IPS-20b (cell line): ENCODE measurements at regions not wholly inside any gene's neighbourhood (a gene's known extent, or its start where the extent isn't known, plus 50 kb on each side); places are given as distances from the start of the nearest gene placed in this dataset.

Experiments used
- H3K27ac ChIP-seq: one replicate; pipeline ENCODE4 v1.5.1; 2013; ENCODE audit warnings: low read length
- H3K27me3 ChIP-seq: 2 replicates; pipeline ENCODE4 v1.6.1; 2013; ENCODE audit warnings: mild to moderate bottlenecking, low read length, inconsistent platforms; ENCODE audit not compliant: insufficient read depth
- H3K36me3 ChIP-seq: 2 replicates; pipeline ENCODE4 v1.6.1; 2013; ENCODE audit warnings: low read depth, mild to moderate bottlenecking, inconsistent platforms, low read length, moderate library complexity; ENCODE audit not compliant: insufficient read depth
- H3K4me1 ChIP-seq: 2 replicates; pipeline ENCODE4 v1.6.1; 2013; ENCODE audit warnings: mild to moderate bottlenecking, control low read depth, inconsistent platforms, low read length, moderate library complexity; ENCODE audit not compliant: insufficient read depth
- H3K4me3 ChIP-seq: 2 replicates; pipeline ENCODE4 v1.5.1; 2013; ENCODE audit warnings: mild to moderate bottlenecking, low read length, inconsistent platforms
- H3K9ac ChIP-seq: 2 replicates; pipeline ENCODE4 v1.6.1; 2013; ENCODE audit warnings: low read depth, mild to moderate bottlenecking, inconsistent platforms, low read length, moderate library complexity
- H3K9me3 ChIP-seq: 2 replicates; pipeline ENCODE4 v1.6.1; 2013; ENCODE audit warnings: mild to moderate bottlenecking, low read depth, low read length, inconsistent platforms; ENCODE audit not compliant: insufficient read depth

DNA sequence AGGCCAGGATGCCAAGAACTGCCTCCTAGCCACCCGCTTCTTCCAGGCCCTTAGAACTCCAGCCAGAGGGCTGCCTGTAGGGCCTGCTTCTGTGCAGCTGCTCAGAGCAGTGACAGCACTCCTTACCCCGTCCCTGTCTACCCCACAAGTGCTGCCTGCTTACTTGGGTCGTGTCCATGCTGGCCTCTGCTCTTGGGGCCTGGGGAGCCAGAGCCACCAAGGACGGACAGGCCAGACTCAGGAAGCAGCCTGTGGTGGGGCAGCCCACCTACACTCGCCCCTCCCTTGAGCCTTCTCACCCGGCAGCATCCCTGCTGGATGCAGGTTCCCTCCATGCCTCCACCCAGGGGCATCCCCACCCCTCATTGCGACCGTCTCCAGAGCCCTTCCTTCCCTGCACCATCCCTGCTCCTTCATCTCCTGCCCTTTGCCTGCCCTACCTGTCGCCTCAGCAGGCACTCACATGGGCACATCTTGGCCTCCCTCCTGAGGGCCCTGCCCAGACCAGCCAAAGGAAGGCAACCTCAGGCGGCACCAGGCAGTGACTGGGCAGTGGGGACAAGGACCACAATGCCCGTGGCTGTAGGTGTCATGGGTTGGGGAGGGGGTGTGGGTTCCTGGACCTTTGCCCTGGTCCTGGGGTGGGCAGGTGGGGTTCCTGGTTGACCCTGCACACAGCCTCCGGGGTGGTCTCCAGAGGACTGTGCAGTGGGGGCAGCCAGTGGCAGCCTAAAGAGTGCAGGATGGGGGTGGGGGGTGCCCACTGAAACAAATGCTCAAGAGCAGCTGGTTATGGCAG is 78.0 kb upstream of the TNS3 start:
- Histone ChIP-seq H3K4me1 (no peaks in the 10 kb centered on the region; the same call in 1 of the 2 replicates), H3K36me3 (no peaks in the 10 kb centered on the region), H3K4me3 (no peak overlapping the region), H3K9me3 (no peaks in the 10 kb centered on the region), H3K27me3 (no peaks in the 10 kb centered on the region), H3K9ac (no peak overlapping the region), H3K27ac (no peak overlapping the region)

DNA sequence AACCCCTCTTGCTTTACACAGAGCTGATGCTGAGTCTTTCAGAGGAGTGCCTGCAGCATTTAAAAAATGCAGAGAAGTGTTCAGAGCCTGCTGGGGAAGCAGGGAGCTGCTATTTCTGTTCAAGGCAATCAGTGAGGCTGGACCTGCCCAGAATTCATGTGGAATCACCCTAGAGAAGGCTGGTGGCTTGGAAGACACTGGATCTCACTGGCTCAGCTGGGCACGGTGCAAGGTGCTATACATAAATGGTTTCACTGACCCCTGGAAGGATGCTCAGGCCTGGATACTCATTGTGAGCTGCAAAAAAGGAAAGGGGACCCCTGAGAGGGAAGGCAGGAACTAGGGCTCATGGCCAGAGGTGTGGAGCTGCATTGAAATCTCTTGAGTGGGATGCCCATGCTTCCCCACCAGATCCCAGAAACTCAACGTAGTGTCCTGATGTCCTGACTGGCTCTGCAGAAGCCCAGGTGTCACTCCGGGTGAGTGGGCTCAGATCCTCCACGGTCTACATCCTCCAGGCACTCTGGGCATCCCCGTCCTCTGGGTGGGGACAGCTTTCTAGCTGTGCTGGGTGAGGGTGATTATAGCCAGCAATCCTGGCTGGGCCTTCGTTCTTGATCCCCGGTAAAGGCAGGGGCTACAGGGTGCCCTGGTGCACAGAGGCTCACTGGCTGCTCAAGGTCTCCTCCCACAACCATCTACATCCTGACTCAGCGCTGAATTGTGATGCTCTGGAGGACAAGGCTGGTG is 77.2 kb upstream of the TNS3 start:
- no peaks in the 10 kb centered on the region for H3K36me3 ChIP-seq
- H3K9ac ChIP-seq: no peak overlapping the region
- no peaks in the 10 kb centered on the region for H3K27me3 ChIP-seq
- no peaks in the 10 kb centered on the region for H3K9me3 ChIP-seq
- peaks cover 2% of the 10 kb centered on the region; the same call in 1 of the 2 replicates for H3K4me1 ChIP-seq
- no peak overlapping the region for H3K4me3 ChIP-seq
- no peak overlapping the region for H3K27ac ChIP-seq

DNA sequence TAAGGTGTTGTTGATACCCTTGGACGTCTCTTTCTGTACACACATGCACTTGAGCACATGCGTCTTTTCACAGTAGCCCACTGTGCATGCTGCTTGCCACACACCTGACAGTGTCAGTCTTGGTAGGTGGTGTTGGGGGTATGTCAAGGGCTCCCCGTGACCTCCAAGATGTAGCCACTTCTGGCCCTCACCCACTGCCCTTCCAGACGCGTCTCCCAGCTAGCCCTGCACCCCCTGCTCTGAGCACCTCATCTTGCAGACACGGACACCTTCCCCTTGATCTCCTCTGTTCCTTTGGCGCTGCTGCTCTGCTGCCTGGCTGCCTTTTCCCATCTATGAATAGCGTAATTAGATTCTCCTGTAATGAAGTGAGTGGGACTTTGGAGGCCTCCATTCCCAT is 75.2 kb upstream of the TNS3 start:
- no peaks in the 10 kb centered on the region for H3K36me3 ChIP-seq
- H3K27ac ChIP-seq: no peak overlapping the region
- H3K4me1 ChIP-seq: peaks cover 2% of the 10 kb centered on the region; the same call in 1 of the 2 replicates
- H3K9me3 ChIP-seq: no peaks in the 10 kb centered on the region
- no peak overlapping the region for H3K4me3 ChIP-seq
- no peak overlapping the region for H3K9ac ChIP-seq
- no peaks in the 10 kb centered on the region for H3K27me3 ChIP-seq

DNA sequence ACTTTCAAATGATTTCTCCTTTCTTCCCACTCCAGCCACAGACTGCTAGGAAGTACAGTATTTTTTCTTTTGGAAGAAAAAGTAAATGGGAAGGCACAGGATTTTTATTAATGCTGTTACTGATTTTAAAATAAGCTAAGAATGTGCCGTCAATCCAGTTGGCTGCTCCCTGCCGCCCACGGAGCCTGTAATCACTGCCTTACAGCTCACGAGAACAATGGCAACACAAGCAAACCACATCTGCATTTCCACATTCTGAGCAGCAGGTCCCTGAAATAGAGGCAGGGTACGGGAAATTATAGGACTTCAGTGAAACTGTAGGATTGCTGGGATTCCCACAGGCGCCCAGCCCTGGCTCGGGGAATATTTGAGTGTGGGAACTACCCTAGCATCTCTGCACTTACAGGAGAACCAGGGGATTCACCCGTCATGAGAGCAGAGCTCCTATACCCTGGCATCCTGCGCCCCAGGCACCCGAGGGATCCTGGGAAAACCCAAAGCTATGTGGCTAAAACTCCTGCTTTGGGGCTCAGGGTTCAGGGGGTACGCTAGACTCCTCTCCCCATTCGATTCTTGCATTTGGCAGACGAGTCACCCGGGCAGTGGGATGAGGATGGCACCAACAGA is 72.9 kb upstream of the TNS3 start:
- Histone ChIP-seq H3K36me3 (no peaks in the 10 kb centered on the region), H3K9ac (no peak overlapping the region), H3K9me3 (no peaks in the 10 kb centered on the region), H3K4me1 (peaks cover 2% of the 10 kb centered on the region; the same call in 1 of the 2 replicates), H3K4me3 (no peak overlapping the region), H3K27me3 (no peaks in the 10 kb centered on the region), H3K27ac (no peak overlapping the region)

DNA sequence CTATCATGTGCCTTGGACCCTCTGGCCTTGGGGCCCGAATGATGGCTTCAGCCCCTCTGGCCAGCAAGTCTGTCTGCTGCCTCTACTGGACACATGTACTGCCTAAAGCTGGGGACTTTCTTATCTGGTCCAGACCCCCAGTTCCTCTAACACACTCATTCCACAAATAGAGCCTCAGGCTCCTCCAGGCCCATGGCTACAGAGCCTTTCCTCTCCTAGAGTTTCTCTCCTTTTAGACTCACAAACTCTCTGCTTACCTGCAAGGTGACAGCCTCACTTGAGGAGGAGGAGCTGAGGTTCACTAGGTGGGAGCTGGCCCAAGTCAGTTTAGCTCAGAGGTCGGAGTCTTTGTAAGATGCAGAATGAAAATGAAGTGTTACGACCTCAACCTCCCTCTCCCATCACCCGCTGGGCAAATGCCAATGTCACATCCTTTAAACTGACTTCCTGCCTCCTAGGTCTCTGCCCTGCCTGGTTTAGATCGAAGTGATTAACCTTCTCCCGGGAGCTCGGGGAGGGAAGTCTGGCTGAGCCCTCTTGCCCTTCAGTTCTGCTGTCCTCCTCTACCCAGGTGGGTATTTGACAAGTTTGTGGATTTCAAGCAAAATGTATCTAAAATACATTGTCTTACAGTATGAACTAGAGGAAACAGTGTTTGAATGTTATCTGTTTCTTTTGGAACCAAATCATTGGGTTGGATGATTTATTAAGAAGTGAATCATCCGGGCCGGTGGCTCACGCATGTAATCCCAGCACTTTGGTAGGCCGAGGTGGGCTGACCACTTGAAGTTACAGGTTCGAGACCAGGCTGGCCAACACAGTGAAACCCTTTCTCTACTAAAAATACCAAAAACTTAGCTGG is 71.9 kb upstream of the TNS3 start:
- H3K9ac ChIP-seq: no peak overlapping the region
- H3K27ac ChIP-seq: no peak overlapping the region
- H3K36me3 ChIP-seq: no peaks in the 10 kb centered on the region
- no peak overlapping the region for H3K4me3 ChIP-seq
- peaks cover 2% of the 10 kb centered on the region; the same call in 1 of the 2 replicates for H3K4me1 ChIP-seq
- no peaks in the 10 kb centered on the region for H3K9me3 ChIP-seq
- no peaks in the 10 kb centered on the region for H3K27me3 ChIP-seq

DNA sequence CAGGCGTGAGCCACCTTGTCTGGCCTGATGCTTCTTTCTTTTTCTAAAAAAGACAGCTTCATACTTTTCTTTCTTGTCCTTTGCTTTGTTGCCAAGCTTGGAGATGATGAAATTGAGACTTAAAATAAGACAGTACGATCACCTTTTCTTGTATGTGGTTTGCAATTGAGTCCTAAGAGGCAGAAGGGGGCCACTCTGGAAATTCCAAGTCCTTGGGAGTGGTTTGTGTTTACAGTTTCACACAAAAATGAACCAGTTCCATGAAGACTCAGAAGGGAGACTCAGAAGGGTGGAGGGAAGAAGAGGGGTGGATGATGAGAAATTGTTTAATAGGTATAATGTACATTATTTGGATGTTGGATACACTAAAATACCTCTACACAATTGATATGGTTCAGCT is 70.7 kb upstream of the TNS3 start:
- no peak overlapping the region for H3K4me3 ChIP-seq
- peaks cover 2% of the 10 kb centered on the region; the same call in 1 of the 2 replicates for H3K4me1 ChIP-seq
- H3K27me3 ChIP-seq: no peaks in the 10 kb centered on the region
- H3K9ac ChIP-seq: no peak overlapping the region
- H3K9me3 ChIP-seq: no peaks in the 10 kb centered on the region
- H3K27ac ChIP-seq: no peak overlapping the region
- no peaks in the 10 kb centered on the region for H3K36me3 ChIP-seq

DNA sequence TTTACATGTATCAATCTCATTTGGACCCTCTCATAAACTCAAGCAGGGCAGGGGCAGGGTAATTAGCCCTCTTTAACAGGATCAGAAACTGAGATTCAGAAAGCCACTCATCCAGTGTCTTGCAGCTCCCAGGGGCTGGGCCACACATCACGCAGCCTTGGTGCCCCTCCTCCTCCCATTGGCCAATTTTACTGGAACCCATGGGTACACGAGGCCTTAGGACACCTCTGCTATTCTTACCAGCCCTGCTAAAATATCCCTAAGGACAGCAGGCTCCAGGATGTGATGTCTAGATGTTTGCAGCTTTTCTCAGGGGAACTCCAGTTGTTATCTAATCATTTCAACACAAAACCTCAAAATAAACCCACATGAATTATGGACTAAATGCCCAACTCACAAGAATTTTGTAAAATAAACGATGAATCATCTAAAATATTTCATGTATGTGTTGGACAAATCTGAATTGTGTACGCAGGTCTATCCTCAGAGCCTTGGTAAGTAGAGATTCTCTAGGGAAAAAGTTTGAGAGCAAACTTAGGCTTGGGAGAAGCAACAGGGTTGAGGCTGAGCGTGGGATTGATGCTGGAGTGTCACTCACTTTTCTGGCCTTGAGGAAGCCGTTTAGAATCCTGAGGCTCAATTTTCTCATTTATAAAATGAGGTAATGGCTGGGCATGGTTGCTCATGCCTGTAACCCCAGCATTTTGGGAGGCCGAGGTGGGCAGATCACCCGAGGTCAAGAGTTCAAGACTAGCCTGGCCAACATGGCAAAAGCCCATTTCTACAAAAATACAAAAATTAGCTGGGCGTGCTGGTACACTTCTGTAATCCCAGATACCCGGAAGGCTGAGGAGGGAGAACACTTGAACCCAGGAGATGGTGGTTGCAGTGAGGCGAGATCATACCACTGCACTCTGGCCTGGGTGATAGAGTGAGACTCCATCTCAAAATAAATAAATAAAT is 69.7 kb upstream of the TNS3 start:
- Histone ChIP-seq H3K27me3 (no peaks in the 10 kb centered on the region), H3K4me3 (no peak overlapping the region), H3K9ac (no peak overlapping the region), H3K27ac (no peak overlapping the region), H3K9me3 (no peaks in the 10 kb centered on the region), H3K4me1 (peaks cover 2% of the 10 kb centered on the region; the same call in 1 of the 2 replicates), H3K36me3 (no peaks in the 10 kb centered on the region)

DNA sequence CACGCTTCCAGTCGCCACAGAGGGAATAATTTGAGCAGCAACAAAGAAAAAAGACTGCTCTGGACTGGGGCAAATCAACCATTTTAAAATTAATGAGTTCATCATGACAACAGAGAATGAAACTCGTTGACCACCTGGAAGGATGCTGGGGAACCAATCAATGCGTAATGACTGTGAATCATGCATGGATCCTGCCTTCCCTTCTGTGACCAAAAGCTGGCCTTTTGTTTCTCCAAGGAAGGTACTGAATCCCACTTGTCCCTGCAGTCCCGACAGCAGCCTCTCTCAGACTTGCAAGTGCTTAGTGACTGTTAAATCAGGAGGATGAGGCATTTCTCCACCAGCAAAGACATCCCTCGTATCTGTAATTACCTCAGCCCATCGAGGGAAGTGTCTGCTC is 68.0 kb upstream of the TNS3 start:
- no peak overlapping the region for H3K9ac ChIP-seq
- no peaks in the 10 kb centered on the region for H3K9me3 ChIP-seq
- H3K4me3 ChIP-seq: no peak overlapping the region
- H3K36me3 ChIP-seq: no peaks in the 10 kb centered on the region
- peaks cover 2% of the 10 kb centered on the region; the same call in 1 of the 2 replicates for H3K4me1 ChIP-seq
- no peak overlapping the region for H3K27ac ChIP-seq
- no peaks in the 10 kb centered on the region for H3K27me3 ChIP-seq

DNA sequence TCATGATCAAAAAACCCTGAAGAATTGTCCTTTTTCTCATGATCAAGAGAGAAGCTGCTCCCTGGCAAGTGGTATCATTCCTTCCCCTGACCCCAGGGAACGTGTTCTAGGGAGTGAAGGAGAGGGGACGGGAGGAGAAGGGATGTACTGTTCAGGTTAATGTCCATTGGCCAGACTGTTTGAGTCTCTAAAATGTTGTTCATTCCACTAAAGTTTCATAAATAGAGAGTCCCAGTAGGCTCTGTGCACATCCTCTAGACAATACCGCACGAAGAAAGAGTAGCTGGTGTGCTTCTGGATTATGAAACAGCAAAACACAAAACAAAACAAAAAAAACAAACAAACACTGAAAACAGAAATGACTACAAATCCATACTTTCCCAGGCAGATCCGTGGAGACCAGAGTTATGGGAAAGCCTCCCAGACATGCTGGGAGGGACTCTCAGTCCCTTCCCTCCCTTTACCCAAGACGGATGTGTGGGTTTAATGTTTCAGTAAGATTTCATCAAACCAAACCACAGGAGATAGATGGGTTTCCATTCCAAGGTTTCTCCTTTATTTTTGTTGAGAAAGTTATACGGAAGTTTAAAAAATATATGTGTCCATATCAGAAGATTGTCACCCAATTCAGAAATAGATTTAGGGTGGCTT is 66.5 kb upstream of the TNS3 start:
- Histone ChIP-seq H3K9ac (no peak overlapping the region), H3K4me1 (no peaks in the 10 kb centered on the region), H3K27ac (no peak overlapping the region), H3K4me3 (no peak overlapping the region), H3K36me3 (no peaks in the 10 kb centered on the region), H3K27me3 (no peaks in the 10 kb centered on the region), H3K9me3 (no peaks in the 10 kb centered on the region)

DNA sequence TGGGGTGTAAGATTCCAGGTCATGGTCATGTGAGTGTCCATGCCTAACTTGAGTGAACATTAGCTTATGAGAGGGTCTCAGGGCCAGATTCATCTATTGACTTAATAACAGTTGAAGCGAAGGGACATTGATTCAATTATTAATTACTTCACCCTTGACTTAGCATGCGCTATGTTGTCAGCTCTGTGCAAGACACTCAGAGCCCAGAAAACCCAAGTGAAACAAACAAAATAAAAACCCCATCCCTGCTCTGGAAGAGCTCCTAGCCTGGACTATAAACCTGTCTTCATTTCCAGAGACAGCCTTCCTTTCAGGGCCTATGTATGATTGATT is 66.0 kb upstream of the TNS3 start:
- H3K9ac ChIP-seq: no peak overlapping the region
- H3K9me3 ChIP-seq: no peaks in the 10 kb centered on the region
- H3K27ac ChIP-seq: no peak overlapping the region
- no peaks in the 10 kb centered on the region for H3K27me3 ChIP-seq
- H3K4me1 ChIP-seq: no peaks in the 10 kb centered on the region
- no peaks in the 10 kb centered on the region for H3K36me3 ChIP-seq
- no peak overlapping the region for H3K4me3 ChIP-seq
